ENCODE measurements at regions not wholly inside any gene's neighbourhood (a gene's known extent, or its start where the extent isn't known, plus 50 kb on each side); places are given as distances from the start of the nearest gene placed in this dataset.
"Not testable (repeated sequence)": the region's sequence is repeated elsewhere in the genome, so short reads cannot be mapped to it uniquely, and the experiment has no call there.

DNA sequence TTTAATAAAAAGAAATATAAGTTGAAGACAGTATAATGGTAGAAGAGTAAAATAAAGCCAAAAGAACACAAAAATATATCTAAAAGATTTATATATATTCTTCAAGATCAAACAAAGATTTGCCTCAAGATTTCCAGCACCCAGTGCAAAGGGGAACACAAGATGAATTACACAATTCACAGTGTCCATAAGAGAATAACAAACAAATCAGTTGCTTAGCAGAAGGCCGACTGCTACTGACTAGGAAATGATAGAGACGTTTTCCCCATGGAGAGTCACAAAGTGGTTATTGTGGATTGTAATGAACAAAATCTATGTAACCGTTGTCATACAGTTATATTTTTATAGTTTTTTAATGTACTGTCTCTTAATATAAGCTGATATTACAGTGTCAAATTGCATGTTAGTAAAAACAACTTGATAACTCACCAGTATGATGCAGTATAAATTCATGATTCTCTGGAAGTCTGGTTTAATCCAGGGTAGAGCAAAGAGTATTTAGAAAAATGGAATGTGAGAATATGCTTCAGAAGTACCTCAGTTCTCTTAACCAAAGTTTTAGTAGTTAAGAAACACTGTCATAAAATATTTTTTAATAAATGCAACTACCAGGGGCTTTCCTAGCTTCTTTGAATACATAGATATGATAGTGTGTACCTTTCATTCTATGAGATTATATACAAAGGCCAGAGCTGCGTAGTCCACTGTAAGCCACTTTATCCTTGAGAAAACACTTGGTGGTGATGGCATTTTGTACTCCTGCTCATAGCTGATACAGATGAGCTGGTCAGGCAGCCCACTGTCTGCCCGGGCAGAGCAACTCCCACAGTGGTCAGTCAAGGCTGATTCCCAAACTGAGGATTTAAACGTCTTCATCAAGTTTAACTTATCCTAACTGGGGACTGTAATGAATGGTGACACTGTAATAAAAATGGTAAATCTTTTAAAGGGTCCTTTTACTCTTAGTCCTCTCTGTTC lies 180.5 kb upstream of the DTNA start:
- Histone ChIP-seq H3K9me3 (ENCODE audit: control insufficient read depth in 2 of 2, insufficient read depth in 1 of 2, low read depth in 1 of 2, low read length in 1 of 2) (no peaks in the 10 kb centered on the region), H3K27ac (ENCODE audit: low read depth in 1 of 3, low read length in 2 of 3) (no peak overlapping the region), H3K4me1 (ENCODE audit: control insufficient read depth in 3 of 3, insufficient read depth in 2 of 3, low read depth in 1 of 3, low read length in 2 of 3) (no peaks in the 10 kb centered on the region), H3K27me3 (ENCODE audit: control insufficient read depth in 3 of 3, insufficient read depth in 3 of 3, low read length in 3 of 3) (no peaks in the 10 kb centered on the region), H3K36me3 (ENCODE audit: control insufficient read depth in 3 of 3, insufficient read depth in 2 of 3, low read depth in 1 of 3, low read length in 3 of 3) (no peaks in the 10 kb centered on the region), H3K4me3 (ENCODE audit: low read depth in 1 of 3, low read length in 3 of 3) (no peak overlapping the region)
- 43 to 55% (median 52%) methylated on average over 6 of the region's 6 CpGs for WGBS, 3 donors
- DNase-seq (no peak), FAIRE-seq (no peak)

DNA sequence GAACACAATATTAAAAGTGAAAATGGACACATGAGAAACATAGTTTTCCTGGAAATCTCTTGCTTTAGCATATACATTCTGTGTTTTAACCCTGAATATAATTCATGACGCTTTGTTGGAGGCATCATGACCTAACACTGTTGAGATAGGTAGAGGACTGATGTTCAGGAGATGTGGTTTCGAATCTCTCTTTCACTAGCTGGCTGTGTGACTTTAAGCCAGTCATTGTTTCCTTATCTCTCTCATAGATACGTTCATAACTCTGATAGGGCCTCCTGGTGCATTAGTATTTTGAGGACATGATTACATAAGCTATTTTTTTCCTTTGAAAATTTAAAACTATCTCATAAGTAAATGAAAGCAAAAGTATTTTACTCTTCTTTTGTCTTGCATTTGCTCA lies 179.0 kb upstream of the DTNA start:
- no peak overlapping the region for H3K4me3 ChIP-seq (ENCODE audit: low read depth in 1 of 3, low read length in 3 of 3)
- no peak for DNase-seq
- no peak overlapping the region for H3K27ac ChIP-seq (ENCODE audit: low read depth in 1 of 3, low read length in 2 of 3)
- H3K27me3 ChIP-seq (ENCODE audit: control insufficient read depth in 3 of 3, insufficient read depth in 3 of 3, low read length in 3 of 3): no peaks in the 10 kb centered on the region
- no peaks in the 10 kb centered on the region for H3K9me3 ChIP-seq (ENCODE audit: control insufficient read depth in 2 of 2, insufficient read depth in 1 of 2, low read depth in 1 of 2, low read length in 1 of 2)
- WGBS, 3 donors: 47 to 60% (median 48%) methylated on average over 3 of the region's 3 CpGs
- no peaks in the 10 kb centered on the region for H3K36me3 ChIP-seq (ENCODE audit: control insufficient read depth in 3 of 3, insufficient read depth in 2 of 3, low read depth in 1 of 3, low read length in 3 of 3)
- no peaks in the 10 kb centered on the region for H3K4me1 ChIP-seq (ENCODE audit: control insufficient read depth in 3 of 3, insufficient read depth in 2 of 3, low read depth in 1 of 3, low read length in 2 of 3)
- no peak for FAIRE-seq

DNA sequence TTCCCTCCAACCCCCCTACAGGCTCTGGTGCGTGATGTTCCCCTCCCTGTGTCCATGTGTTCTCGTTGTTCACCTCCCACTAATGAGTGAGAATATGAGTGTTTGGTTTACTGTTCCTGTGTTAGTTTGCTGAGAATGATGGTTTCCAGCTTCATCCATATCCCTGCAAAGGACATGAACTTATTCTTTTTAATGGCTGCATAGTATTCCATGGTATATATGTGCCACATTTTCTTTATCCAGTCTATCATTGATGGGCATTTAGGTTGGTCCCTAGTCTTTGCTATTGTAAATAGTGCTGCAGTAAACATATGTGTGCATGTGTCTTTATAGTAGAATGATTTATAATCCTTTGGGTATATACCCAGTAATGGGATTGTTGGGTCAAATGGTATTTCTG lies 175.5 kb upstream of the DTNA start:
- not testable (repeated sequence) for H3K4me3 ChIP-seq (ENCODE audit: low read depth in 1 of 3, low read length in 3 of 3); FAIRE-seq; H3K9me3 ChIP-seq (ENCODE audit: control insufficient read depth in 2 of 2, insufficient read depth in 1 of 2, low read depth in 1 of 2, low read length in 1 of 2); H3K4me1 ChIP-seq (ENCODE audit: control insufficient read depth in 3 of 3, insufficient read depth in 2 of 3, low read depth in 1 of 3, low read length in 2 of 3); DNase-seq; H3K27ac ChIP-seq (ENCODE audit: low read depth in 1 of 3, low read length in 2 of 3); H3K36me3 ChIP-seq (ENCODE audit: control insufficient read depth in 3 of 3, insufficient read depth in 2 of 3, low read depth in 1 of 3, low read length in 3 of 3); H3K27me3 ChIP-seq (ENCODE audit: control insufficient read depth in 3 of 3, insufficient read depth in 3 of 3, low read length in 3 of 3)
- 87 to 94% (median 91%) methylated on average over 2 of the region's 2 CpGs for WGBS, 3 donors

DNA sequence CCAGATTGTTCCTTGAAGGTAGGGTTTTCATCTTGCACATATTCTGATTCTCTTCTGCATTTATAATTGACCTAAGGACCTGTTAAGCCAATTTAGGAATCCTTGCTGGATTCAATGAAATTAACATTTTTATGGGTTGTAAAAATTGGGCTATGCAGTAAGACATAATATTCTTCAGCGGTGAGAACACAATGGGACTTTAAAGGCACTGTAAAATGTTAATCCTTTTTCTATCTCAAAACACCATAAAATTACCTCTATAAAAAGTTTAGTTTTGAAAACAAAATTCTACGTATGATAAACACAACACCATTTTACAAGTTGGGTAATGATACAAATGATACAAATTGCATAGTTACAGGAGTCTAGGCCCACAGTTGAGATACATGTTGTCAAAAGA lies 169.2 kb upstream of the DTNA start:
- Histone ChIP-seq H3K36me3 (ENCODE audit: control insufficient read depth in 3 of 3, insufficient read depth in 2 of 3, low read depth in 1 of 3, low read length in 3 of 3) (no peaks in the 10 kb centered on the region), H3K4me3 (ENCODE audit: low read depth in 1 of 3, low read length in 3 of 3) (no peak overlapping the region), H3K4me1 (ENCODE audit: control insufficient read depth in 3 of 3, insufficient read depth in 2 of 3, low read depth in 1 of 3, low read length in 2 of 3) (no peaks in the 10 kb centered on the region), H3K9me3 (ENCODE audit: control insufficient read depth in 2 of 2, insufficient read depth in 1 of 2, low read depth in 1 of 2, low read length in 1 of 2) (no peaks in the 10 kb centered on the region), H3K27me3 (ENCODE audit: control insufficient read depth in 3 of 3, insufficient read depth in 3 of 3, low read length in 3 of 3) (no peaks in the 10 kb centered on the region), H3K27ac (ENCODE audit: low read depth in 1 of 3, low read length in 2 of 3) (no peak overlapping the region)
- DNase-seq (no peak), FAIRE-seq (no peak)
- WGBS, 3 donors: 90 to 92% (median 91%) methylated on average over 2 of the region's 2 CpGs

GRCh38 chr18:34542625-34543024 lies 167.5 kb upstream of the DTNA start:
- Histone ChIP-seq H3K36me3 (ENCODE audit: control insufficient read depth in 3 of 3, insufficient read depth in 2 of 3, low read depth in 1 of 3, low read length in 3 of 3) (no peaks in the 10 kb centered on the region), H3K4me3 (ENCODE audit: low read depth in 1 of 3, low read length in 3 of 3) (no peak overlapping the region), H3K4me1 (ENCODE audit: control insufficient read depth in 3 of 3, insufficient read depth in 2 of 3, low read depth in 1 of 3, low read length in 2 of 3) (no peaks in the 10 kb centered on the region), H3K9me3 (ENCODE audit: control insufficient read depth in 2 of 2, insufficient read depth in 1 of 2, low read depth in 1 of 2, low read length in 1 of 2) (no peaks in the 10 kb centered on the region), H3K27ac (ENCODE audit: low read depth in 1 of 3, low read length in 2 of 3) (no peak overlapping the region), H3K27me3 (ENCODE audit: control insufficient read depth in 3 of 3, insufficient read depth in 3 of 3, low read length in 3 of 3) (no peaks in the 10 kb centered on the region)
- DNase-seq (no peak), FAIRE-seq (no peak)

- Histone ChIP-seq H3K27me3 (ENCODE audit: control insufficient read depth in 3 of 3, insufficient read depth in 3 of 3, low read length in 3 of 3) (no peaks in the 10 kb centered on the region), H3K36me3 (ENCODE audit: control insufficient read depth in 3 of 3, insufficient read depth in 2 of 3, low read depth in 1 of 3, low read length in 3 of 3) (no peaks in the 10 kb centered on the region), H3K4me1 (ENCODE audit: control insufficient read depth in 3 of 3, insufficient read depth in 2 of 3, low read depth in 1 of 3, low read length in 2 of 3) (no peaks in the 10 kb centered on the region), H3K4me3 (ENCODE audit: low read depth in 1 of 3, low read length in 3 of 3) (no peak overlapping the region), H3K27ac (ENCODE audit: low read depth in 1 of 3, low read length in 2 of 3) (no peak overlapping the region), H3K9me3 (ENCODE audit: control insufficient read depth in 2 of 2, insufficient read depth in 1 of 2, low read depth in 1 of 2, low read length in 1 of 2) (no peaks in the 10 kb centered on the region)
- no peak for FAIRE-seq
- no peak for DNase-seq
- 51 to 76% (median 62%) methylated on average over 1 of the region's 1 CpG for WGBS, 3 donors
Measured at GRCh38 chr18:34543356-34543755, 166.7 kb upstream of the DTNA start.

GRCh38 chr18:34543945-34544344 lies 166.2 kb upstream of the DTNA start:
- Histone ChIP-seq H3K27me3 (ENCODE audit: control insufficient read depth in 3 of 3, insufficient read depth in 3 of 3, low read length in 3 of 3) (no peaks in the 10 kb centered on the region), H3K27ac (ENCODE audit: low read depth in 1 of 3, low read length in 2 of 3) (no peak overlapping the region), H3K36me3 (ENCODE audit: control insufficient read depth in 3 of 3, insufficient read depth in 2 of 3, low read depth in 1 of 3, low read length in 3 of 3) (no peaks in the 10 kb centered on the region), H3K4me1 (ENCODE audit: control insufficient read depth in 3 of 3, insufficient read depth in 2 of 3, low read depth in 1 of 3, low read length in 2 of 3) (no peaks in the 10 kb centered on the region), H3K9me3 (ENCODE audit: control insufficient read depth in 2 of 2, insufficient read depth in 1 of 2, low read depth in 1 of 2, low read length in 1 of 2) (no peaks in the 10 kb centered on the region), H3K4me3 (ENCODE audit: low read depth in 1 of 3, low read length in 3 of 3) (no peak overlapping the region)
- 37 to 42% (median 40%) methylated on average over 1 of the region's 1 CpG for WGBS, 3 donors
- DNase-seq: no peak
- FAIRE-seq: no peak

DNA sequence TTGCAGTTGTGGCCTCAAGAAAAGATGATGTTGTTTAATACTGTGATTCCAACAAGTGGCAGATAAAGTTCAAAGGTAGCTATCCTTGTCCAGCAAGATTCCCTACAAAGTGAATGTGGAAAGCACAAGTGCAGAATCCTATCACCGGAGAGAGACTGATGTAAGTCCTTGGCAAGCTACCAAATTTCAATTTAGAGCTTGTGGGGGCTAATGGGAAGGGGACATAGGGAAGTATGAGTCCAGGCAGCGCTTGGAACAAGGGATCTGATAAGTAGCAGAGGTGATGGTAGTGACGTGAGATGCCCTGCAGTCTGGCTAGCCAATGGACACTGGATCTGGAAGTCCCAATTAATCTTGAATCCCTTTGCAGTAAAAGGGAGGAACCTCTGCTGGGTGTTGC lies 165.2 kb upstream of the DTNA start:
- Histone ChIP-seq H3K36me3 (ENCODE audit: control insufficient read depth in 3 of 3, insufficient read depth in 2 of 3, low read depth in 1 of 3, low read length in 3 of 3) (no peaks in the 10 kb centered on the region), H3K4me3 (ENCODE audit: low read depth in 1 of 3, low read length in 3 of 3) (no peak overlapping the region), H3K27me3 (ENCODE audit: control insufficient read depth in 3 of 3, insufficient read depth in 3 of 3, low read length in 3 of 3) (no peaks in the 10 kb centered on the region), H3K9me3 (ENCODE audit: control insufficient read depth in 2 of 2, insufficient read depth in 1 of 2, low read depth in 1 of 2, low read length in 1 of 2) (no peaks in the 10 kb centered on the region), H3K4me1 (ENCODE audit: control insufficient read depth in 3 of 3, insufficient read depth in 2 of 3, low read depth in 1 of 3, low read length in 2 of 3) (no peaks in the 10 kb centered on the region), H3K27ac (ENCODE audit: low read depth in 1 of 3, low read length in 2 of 3) (no peak overlapping the region)
- WGBS, 3 donors: 69 to 77% (median 71%) methylated on average over 3 of the region's 3 CpGs
- FAIRE-seq: no peak
- no peak for DNase-seq

Data from small intestine (tissue), 7 donors.